Hematopoietic multipotent progenitor cell (in vitro differentiated cells): ENCODE measurements at regions not wholly inside any gene's neighbourhood (a gene's known extent, or its start where the extent isn't known, plus 50 kb on each side); places are given as distances from the start of the nearest gene placed in this dataset.

Source experiments
- DNase-seq, 3 donors: peaks; one replicate each; pipeline ENCODE4 v3.0.0-alpha.2; 2011 to 2015; ENCODE audit warnings: low read depth in 2 of 3, low spot score in 2 of 3

DNA sequence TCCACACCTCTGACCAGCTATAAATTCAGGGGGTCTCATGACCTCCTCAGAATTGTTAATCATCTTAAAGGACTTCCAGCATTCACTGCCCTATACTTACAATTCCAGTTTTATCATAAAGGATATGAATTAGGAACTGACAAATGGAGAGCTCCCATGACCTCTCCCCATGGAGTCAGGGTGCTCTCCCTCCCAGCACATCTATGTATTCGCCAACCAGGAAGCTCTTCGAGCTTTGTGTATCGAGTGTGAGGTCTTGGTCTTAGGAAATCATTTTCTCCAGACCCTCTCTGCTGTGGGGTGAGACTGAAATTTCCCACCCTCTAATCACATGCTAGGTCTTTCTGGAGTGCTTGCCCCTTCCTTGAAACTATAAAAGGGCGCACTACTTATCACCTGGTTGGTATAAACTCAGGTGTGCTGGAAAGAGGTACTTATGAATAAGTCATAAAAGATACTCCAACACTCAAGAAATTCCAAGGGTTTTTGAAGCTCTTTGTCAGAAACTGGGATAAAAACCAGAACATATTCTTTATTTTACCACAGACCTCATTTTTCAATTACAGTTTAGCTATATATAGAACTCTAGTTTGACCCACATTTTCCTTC is 238.4 kb upstream of the OPRM1 start:
- DNase-seq: no peak

DNA sequence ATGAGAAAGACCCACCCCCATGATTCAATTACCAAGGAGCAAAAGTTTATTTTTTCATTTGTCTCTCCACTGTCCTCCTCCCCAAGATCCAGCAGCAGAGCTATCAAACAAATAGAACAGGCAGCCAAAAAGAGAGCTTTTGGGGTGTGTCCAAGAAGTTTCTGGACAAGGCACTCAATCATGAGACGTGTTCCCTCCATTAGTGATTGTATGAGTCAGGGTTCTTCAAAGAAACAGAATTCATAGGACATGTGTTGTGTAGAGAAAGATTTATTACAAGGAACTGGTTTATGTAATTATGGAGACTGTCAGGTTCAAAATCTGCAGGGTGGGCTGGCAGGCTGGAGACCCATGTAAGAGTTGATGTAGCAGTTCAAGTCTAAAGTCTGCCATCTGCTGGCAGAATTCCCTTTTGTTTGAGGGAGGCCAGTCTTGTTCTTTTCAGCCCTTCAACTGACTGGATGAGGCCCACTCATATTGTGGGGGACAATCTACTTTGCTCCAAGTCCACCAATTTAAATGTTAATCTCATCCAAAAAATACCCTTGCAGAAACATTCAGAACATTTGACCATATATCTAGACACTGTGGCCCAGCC is 248.1 kb upstream of the OPRM1 start:
- peak in 1 of 3 donors; percentile 8 for DNase-seq

DNA sequence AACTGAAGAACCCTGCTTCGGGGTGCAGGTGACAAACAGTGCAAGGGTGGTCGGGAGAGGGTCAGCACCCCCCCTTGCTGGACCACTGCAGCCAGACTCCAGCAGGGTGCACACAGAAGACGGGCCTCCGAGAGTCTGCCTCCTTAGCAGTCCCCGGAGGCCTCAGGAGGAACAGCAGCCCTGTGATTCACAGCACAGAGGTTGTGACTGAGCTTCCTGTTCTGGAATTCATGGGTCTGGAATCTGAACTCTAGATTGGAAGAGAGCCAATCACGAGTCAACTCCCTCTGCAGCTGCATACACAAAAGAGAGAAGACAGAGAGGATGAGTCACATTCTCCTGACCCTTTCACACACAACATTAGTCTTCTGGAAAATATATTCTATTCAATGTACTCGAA is 249.0 kb upstream of the OPRM1 start:
- no peak for DNase-seq

DNA sequence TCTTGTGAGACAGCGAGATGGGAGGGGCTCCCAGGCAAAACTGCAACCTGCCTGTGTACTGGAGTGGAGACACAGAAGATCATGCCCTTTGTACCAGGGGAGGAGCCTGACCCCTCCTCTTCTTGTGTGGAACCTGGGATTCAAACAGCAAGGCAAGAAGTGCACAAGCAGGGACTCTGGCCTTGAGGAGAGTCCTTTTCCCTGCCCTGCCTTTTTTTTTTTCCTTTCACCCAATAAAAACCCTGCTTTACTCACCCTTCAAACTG is 251.8 kb upstream of the OPRM1 start:
- DNase-seq: no peak

DNA sequence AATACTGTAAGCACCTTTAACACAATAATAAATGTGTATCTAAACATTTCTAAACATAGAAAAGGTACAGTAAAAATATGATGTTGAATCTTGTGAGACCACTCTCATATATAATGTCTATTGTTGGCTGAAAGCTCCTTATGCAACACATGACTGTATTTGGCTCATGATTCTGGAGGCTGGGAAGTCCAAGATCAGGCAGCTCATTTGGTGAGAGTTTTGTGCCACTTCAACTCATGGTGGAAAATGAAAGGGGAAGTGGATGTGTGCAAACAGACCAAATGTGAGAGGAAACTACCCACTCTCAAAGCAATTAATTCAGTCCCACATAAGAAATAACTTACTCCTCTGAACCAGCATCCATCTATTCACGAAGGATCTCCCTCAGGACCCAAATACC is 257.7 kb upstream of the OPRM1 start:
- DNase-seq: no peak

DNA sequence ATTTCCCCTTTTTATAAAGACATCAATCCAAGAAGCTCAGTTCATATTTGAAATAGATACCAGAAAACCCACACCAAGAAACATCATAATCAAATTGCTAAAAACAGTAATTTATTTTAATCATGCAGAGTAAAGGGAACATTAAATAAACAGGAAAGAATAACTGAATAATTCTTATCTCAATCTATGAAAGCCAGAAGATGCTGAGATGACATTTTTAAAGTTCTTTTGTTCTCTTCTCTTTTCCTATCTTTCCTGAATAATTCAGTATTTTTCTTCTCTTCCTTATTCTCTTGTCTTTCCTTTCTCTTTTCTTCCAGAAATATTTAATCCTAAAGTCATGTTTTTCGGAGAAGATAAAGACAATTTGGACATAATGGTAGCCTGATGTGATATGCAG is 259.0 kb upstream of the OPRM1 start:
- no peak for DNase-seq

DNA sequence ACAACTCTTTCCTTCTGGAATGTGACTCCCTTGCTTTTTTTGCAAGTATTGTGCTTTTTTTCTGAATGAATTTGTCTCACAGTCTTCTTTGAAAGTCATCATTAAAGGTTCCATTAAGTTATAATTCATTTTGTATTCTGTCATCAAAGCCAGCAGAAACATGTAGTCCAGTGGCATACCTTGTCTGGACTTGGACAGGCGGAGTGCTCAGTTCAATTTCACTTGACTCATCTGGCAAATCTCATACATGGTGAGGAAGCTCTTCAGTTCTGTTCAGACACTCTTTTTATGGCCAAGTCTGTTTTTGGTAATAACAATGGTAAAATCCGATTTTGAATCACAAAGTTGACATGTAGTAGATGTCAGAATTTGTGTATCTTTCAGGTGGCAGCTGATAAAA is 260.8 kb upstream of the OPRM1 start:
- no peak for DNase-seq

DNA sequence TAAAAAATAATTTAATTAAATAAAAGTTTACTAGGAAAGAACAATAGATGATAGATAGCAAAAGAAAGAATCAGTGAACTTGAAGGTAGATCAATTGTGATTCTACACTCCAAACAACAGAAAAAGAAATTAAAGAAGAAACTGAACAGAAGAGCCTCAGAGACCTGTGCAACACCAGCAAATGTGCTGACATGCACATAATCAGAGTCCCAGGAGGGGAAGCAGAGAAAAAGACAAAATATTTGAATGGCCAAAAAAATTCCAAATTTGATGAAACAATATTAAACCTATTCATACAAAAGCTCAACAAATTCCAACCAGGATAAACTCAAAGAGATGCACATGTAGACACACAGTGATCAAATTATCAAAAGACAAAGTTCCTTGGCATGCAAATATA is 267.5 kb upstream of the OPRM1 start:
- no peak for DNase-seq

DNA sequence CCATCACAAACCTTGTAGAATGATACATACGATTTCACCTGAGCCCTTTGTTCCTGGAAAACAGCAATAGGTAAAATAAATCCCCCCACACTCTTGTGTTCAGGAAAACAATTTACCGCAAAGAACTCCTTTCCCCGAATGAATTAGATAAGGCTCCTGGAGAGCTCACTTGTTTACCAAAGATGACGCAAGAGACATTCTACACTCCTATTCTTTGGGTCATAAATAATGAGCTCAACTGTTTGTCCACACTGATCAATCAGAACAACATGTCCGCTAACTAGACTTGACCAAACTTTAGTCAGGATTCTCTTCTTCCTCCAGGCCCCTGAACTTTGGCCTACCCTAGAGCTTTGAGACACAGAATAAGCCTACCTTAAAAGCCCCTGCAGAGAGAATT is 271.9 kb upstream of the OPRM1 start:
- DNase-seq: no peak

DNA sequence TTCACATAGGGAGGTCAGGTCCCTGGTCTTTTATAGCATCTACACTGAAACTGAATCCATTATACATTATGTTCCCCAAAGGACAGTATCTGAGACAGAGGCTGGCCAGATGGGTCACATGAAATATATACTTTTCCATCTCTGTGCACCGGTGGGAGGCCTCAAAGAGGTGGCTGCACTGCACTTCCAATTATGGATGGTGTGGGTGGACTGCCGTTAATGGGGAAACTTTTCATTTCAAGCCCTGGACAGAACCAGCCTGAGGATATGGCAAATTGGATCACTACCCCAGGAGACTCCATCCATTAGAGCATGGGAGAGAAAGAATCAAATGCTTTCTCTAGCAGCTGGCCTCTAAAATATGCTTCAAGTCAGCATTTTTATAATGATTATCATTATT is 280.5 kb upstream of the OPRM1 start:
- no peak for DNase-seq

DNA sequence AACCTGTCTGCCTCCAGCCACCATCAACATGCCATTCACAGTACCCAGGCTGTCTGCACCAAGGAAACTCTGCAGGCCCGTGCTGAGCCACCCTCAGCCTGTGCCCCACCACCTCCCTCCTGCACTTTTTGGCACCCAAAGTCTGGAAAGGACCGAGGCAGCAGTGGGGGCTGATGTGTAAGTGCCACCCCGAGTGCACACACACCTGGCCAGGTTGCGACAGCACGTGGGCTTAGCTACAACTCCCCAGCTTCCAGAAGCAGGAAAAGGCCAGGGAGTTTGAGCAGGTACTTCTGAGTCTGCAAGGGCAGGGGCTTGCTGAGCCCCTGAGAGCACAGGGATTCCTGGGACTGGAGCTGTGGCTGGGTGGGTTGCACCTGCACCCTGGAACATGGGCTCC is 303.3 kb upstream of the OPRM1 start:
- no peak for DNase-seq

DNA sequence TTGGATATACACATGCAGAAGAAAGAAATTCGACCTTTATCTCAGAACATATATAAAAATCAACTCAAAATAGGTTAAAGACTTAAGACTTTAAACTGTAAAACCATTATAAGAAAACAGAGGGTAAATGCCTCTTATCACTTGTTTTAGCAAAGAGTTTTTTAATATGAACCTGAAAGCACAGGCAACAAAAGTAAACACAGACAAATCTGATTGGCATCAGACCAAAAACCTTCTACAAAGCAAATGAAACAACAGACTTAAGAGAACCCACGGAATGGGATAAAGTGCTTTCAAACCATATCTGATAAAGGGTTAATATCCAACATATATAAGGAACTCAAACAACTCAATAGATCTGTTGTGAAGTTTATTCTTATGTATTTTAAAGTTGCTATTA is 309.9 kb upstream of the OPRM1 start:
- DNase-seq: no peak

DNA sequence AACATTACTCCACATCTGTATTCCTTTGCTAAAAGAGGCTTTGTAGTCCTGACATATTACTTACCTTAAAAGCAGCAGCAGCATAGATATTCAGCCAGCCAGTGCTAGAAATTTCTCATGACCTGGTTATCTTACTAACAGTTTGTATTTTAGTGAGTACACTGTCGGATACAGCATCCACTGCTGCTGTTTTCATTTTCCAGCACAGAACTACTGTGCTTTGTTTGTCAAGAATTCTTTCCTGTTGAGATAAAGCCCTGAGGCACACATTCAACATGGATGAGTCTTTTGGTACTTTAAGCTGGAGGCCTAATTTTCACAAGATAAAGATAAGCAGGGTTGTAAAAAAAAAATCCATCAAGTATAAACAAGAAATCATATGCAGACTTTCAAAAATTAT is 311.2 kb upstream of the OPRM1 start:
- no peak for DNase-seq

DNA sequence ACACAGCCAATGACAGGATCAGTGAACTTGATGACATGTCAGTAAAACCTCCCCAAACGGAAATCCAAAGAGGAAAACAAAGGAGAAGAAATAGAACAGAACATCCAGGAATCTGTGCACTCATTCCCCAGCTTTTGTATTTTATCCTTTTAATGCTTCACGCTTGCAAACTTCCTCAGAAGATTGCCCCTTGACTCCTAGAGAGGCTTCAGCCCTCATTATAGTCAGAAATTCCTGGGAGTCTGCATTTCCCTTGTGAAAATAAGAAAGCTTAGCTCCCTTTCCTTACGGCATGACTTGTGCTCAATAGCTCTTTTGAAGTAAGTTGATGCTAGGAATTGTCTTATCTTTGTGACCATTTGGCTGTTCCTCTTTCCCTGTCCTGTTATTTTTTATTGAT is 313.6 kb upstream of the OPRM1 start:
- no peak for DNase-seq

DNA sequence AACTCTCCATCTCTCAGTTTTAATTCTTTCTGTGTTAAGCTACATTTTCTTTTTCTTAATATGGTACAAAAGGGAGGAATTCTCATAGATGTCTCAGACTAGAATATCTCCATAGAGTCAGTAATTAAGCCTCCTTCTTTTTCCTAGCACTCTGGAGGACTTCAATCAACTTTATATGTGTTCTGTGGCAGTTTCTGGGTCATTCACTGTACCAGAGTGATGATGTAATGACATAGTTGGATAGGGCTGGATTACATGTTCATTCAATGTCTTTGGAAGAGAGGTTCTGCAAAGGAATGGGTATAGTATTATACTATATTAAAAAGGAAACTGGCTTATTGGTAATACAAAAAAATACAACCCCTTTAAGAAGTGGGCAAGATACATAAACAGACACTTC is 318.3 kb upstream of the OPRM1 start:
- no peak for DNase-seq

DNA sequence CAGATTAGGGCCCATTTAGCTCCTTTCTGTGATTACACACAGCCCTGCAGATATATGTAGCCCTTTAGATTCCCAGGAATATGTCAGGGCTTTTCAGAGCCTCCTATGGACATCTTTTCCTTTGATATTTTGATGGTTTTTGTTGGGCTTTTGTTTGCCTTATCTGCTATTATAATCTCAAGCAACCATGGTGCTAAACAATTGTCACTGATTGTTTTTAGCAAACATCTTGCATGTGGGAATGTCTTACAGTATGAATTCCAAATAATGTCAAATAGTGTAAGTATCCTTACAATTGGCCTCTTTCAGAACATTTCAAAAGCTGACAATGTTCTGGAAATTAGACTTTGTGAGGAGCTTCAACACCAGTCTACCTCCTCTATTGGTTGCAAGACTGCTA is 333.6 kb upstream of the OPRM1 start:
- DNase-seq: no peak

DNA sequence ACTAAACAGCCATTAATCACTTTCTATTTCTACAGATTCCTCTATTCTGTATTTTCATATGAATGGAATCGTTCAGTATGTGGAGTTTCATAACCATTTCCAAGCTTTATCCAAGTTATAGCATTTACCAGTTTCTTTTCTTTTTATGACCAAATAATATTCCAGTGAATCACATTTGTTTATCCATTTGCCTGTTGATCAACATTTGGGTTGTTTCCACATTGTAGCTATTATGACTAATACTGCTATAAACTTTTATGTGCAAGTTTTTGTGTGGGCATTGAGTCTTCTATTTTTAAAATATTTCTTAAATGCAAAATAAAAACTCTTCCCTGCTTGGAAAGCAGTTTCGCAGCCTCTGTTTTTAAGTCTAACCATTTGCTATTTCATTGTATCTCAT is 336.4 kb upstream of the OPRM1 start:
- DNase-seq: no peak

DNA sequence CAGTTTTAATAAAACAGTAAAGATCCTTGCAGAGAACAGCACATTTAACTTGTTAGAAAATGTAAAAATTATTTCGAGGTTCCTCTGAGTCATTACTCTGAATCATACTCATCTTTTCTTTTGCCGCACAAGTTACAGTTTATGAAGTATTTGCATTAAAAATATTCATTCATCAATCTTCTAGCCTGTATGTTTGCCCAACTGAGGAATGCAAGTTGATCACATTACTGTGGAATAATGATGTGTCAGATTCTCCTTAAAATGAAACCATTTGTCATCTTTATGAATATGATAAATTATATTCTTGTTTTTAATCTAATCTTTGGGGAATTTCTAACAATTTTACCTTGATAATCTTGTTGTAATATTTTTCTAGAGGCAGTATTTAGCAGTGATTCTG is 340.4 kb upstream of the OPRM1 start:
- DNase-seq: no peak

DNA sequence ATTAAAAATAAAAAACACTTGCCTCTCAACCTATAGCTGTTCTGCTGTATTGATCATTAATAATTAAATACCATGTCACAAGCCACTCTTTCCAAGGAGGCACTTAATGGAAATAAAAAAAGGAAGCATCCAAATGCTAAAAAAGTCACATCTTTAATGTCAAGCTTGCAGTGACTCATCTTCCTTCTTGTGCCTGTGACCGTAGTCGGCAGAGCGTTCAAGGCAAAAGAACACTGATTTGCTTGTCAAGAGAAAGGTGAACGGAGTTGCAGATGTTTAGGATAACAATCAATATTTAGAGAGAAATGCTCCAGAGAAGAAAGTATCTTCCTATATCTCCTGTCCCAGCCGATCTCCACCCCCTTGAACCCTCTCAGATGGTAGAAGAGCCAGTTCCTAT is 341.0 kb upstream of the OPRM1 start:
- DNase-seq: no peak

DNA sequence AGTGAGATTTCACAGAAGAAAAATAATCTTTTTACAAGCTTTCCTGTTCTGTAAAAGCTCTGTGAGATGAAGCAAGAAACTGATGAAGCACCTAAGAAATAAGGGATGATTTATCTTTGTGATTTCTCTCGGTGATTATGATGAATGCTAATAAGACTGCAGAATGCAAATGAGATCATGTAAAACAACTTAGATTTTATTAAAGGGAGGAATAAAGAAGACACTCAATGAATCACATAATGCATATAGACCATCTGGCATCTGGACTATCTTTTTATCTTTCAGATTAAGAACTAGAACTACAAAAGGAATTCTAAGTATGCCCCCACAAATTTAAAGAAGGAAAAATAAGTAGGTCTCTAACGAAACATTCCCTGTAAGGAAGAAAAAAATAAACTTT is 361.5 kb upstream of the OPRM1 start:
- DNase-seq: no peak

DNA sequence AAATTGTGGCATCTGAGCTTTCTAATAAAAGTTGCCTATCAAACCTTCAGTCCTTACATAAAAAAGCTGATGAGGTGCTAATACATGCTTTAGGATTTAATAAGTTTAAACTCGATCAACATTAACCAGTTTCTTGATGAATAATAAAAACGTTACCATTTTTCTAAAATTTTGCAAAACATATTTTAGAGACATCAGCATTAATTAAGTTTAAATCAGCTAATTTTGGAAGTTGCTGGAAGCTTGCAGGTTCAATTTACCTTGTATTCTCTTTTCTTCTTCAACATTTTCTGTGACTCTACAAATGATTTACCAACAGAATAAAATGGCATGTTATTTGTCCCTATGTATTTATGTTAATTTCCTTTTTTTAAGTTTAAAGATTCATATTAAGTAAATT is 365.3 kb upstream of the OPRM1 start:
- no peak for DNase-seq

DNA sequence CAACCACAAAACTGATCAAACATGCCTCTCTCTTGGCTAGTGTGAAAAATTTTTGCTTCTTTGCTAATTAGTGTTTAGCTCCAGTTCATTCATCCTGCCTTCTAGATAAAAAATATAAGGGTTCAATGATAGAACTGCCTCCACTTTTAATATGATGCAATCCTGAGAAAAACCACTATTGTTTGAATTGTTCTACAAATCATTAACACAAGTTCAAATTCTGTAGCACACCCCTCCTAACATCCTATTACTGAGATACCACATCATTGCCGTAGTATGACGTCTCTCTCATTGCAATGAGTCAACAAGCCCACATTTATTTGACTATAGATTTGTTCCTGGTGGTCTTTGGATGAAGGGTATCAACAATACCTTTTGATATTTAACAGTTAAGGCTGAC is 365.8 kb upstream of the OPRM1 start:
- DNase-seq: no peak

DNA sequence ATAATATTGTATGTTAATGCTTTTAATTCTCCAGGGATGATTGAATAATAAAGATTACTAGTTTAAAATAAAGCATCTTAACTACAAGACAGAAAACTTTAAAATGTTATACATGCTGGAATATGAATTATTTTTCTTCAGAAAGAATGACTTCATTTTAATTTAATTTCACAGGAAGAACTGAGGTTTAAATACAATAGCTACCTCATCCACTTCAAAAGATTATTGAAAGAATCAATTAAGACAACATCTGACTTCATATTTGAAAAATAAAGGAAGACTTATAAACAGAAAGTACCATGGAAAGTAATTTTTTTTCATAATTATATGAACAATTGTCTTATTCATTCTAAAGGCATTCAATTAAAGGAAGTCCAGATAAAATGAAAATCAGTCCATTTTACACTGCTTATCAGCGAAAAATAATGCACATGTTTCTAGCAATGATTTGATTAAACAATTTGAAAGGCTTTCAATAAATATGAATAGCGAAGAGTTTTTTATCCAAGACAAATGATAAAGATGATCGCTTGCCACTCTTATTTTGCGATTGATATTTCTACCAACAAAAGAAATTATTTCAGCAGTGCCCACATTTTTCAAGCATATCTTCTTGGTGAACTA is 368.5 kb upstream of the OPRM1 start:
- no peak for DNase-seq
